Jurkat, Clone E6-1 (cell line): ENCODE measurements at regions not wholly inside any gene's neighbourhood (a gene's known extent, or its start where the extent isn't known, plus 50 kb on each side); places are given as distances from the start of the nearest gene placed in this dataset.
"Not testable (repeated sequence)": the region's sequence is repeated elsewhere in the genome, so short reads cannot be mapped to it uniquely, and the experiment has no call there.

Experiments
- DNase-seq: peaks from one replicate; pipeline ENCODE4 v3.0.0-alpha.2; 2011; ENCODE audit warnings: low read depth, low spot score
- H3K4me3 ChIP-seq: 2 replicates; pipeline ENCODE4 v1.5.1; 2011; ENCODE audit warnings: mild to moderate bottlenecking, low read length, control low read depth, moderate library complexity

GRCh38 chr3:17841190-17841828 is 98.9 kb upstream of the TBC1D5 start:
- H3K4me3 ChIP-seq = no peak overlapping the region
- DNase-seq = peak; percentile 58

GRCh38 chr3:17840651-17841050 is 98.2 kb upstream of the TBC1D5 start:
- DNase-seq = no peak
- no peak overlapping the region for H3K4me3 ChIP-seq

- no peak for DNase-seq
- no peak overlapping the region for H3K4me3 ChIP-seq
Observed at GRCh38 chr3:17840126-17840525, 97.7 kb upstream of the TBC1D5 start.

GRCh38 chr3:17836919-17837318 is 94.5 kb upstream of the TBC1D5 start:
- no peak overlapping the region for H3K4me3 ChIP-seq

GRCh38 chr3:17836092-17836491 is 93.7 kb upstream of the TBC1D5 start:
- no peak overlapping the region for H3K4me3 ChIP-seq
- DNase-seq = no peak

More at GRCh38 chr3:17836919-17837318, 94.5 kb upstream of the TBC1D5 start:
- DNase-seq = no peak

GRCh38 chr3:17833786-17834559 is 91.5 kb upstream of the TBC1D5 start:
- DNase-seq = no peak
- H3K4me3 ChIP-seq = no peak overlapping the region

- H3K4me3 ChIP-seq = no peak overlapping the region
- no peak for DNase-seq
Observed at GRCh38 chr3:17832016-17832415, 89.6 kb upstream of the TBC1D5 start.

GRCh38 chr3:17831366-17831765 is 88.9 kb upstream of the TBC1D5 start:
- no peak for DNase-seq
- no peak overlapping the region for H3K4me3 ChIP-seq

GRCh38 chr3:17830788-17831187 is 88.4 kb upstream of the TBC1D5 start:
- no peak for DNase-seq
- H3K4me3 ChIP-seq = no peak overlapping the region

- DNase-seq = no peak
Observed at GRCh38 chr3:17828388-17828787, 86.0 kb upstream of the TBC1D5 start.

GRCh38 chr3:17825298-17825697 is 82.9 kb upstream of the TBC1D5 start:
- H3K4me3 ChIP-seq = no peak overlapping the region
- no peak for DNase-seq

More at GRCh38 chr3:17828388-17828787, 86.0 kb upstream of the TBC1D5 start:
- no peak overlapping the region for H3K4me3 ChIP-seq

GRCh38 chr3:17823816-17824215 is 81.4 kb upstream of the TBC1D5 start:
- DNase-seq = no peak
- no peak overlapping the region for H3K4me3 ChIP-seq

GRCh38 chr3:17823036-17823435 is 80.6 kb upstream of the TBC1D5 start:
- DNase-seq = no peak
- no peak overlapping the region for H3K4me3 ChIP-seq

GRCh38 chr3:17820704-17821103 is 78.3 kb upstream of the TBC1D5 start:
- DNase-seq = no peak
- no peak overlapping the region for H3K4me3 ChIP-seq

- no peak for DNase-seq
- no peak overlapping the region for H3K4me3 ChIP-seq
Observed at GRCh38 chr3:17820275-17820674, 77.8 kb upstream of the TBC1D5 start.

- H3K4me3 ChIP-seq, DNase-seq: not testable (repeated sequence)
Observed at GRCh38 chr3:17817973-17818372, 75.5 kb upstream of the TBC1D5 start.

- DNase-seq = no peak
- H3K4me3 ChIP-seq = no peak overlapping the region
Observed at GRCh38 chr3:17817545-17817944, 75.1 kb upstream of the TBC1D5 start.

GRCh38 chr3:17816839-17817238 is 74.4 kb upstream of the TBC1D5 start:
- not testable (repeated sequence) for DNase-seq, H3K4me3 ChIP-seq

- not testable (repeated sequence) for DNase-seq, H3K4me3 ChIP-seq
Observed at GRCh38 chr3:17812328-17812727, 69.9 kb upstream of the TBC1D5 start.

GRCh38 chr3:17811646-17812045 is 69.2 kb upstream of the TBC1D5 start:
- DNase-seq = no peak
- H3K4me3 ChIP-seq = no peak overlapping the region

- H3K4me3 ChIP-seq = no peak overlapping the region
- DNase-seq = no peak
Observed at GRCh38 chr3:17810759-17811158, 68.3 kb upstream of the TBC1D5 start.
